T-helper 17 cell (primary cell): ENCODE measurements at regions not wholly inside any gene's neighbourhood (a gene's known extent, or its start where the extent isn't known, plus 50 kb on each side); places are given as distances from the start of the nearest gene placed in this dataset.

ENCODE experiments used
- ATAC-seq: fragments of 150-1000 bp; cut with Tn5 transposase; 2 replicates; pipeline ENCODE4 v1.10.0; 2021; ENCODE audit warnings: mild to moderate bottlenecking, moderate library complexity
- DNase-seq, 3 donors: peaks; one replicate each; pipeline versions ENCODE4 v3.0.0 to v3.0.0-alpha.2; 2020 to 2021
- H3K9me3 ChIP-seq: one replicate; pipeline ENCODE4 v1.7.0; 2013; ENCODE audit warnings: low read length, mild to moderate bottlenecking; ENCODE audit not compliant: control insufficient read depth, poor library complexity, severe bottlenecking
- H3K27ac Mint-ChIP-seq: one replicate; pipeline ENCODE4 v1.8.0; 2022; ENCODE audit warnings: mild to moderate bottlenecking, moderate library complexity, mixed read lengths
- H3K27me3 Mint-ChIP-seq: one replicate; pipeline ENCODE4 v1.8.0; 2022; ENCODE audit warnings: mixed read lengths
- H3K36me3 Mint-ChIP-seq: one replicate; pipeline ENCODE4 v1.8.0; 2022; ENCODE audit warnings: low read depth, mixed read lengths
- H3K4me1 Mint-ChIP-seq: one replicate; pipeline ENCODE4 v1.8.0; 2022; ENCODE audit warnings: mild to moderate bottlenecking, mixed read lengths
- H3K4me3 Mint-ChIP-seq: one replicate; pipeline ENCODE4 v1.8.0; 2022; ENCODE audit warnings: mild to moderate bottlenecking, moderate library complexity, mixed read lengths

DNA sequence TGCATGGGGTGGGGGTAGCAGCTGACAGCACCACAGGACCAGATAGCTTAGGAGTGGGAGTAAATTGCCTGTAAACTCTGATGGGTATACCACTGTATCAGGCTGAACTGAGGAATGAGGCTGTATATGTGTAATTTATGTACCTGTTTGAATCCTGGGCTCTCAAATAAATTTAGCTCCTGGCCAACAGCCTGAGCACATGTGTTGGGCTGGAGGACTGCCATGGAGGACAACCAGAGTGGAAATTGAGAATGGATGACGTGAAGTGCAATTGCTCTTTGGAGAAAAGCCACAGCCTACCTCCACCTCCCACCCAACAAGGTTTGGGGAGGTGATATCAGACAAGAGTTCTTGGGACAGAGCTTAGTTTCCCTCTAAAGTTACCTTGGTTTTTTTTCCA lies 328.6 kb upstream of the PROK2 start:
- H3K9me3 ChIP-seq = no peaks in the 10 kb centered on the region
- H3K36me3 Mint-ChIP-seq = no peaks in the 10 kb centered on the region
- peaks cover 21% of the 10 kb centered on the region for H3K27me3 Mint-ChIP-seq
- H3K4me1 Mint-ChIP-seq = peaks cover 2% of the 10 kb centered on the region
- no peak for DNase-seq
- no peak overlapping the region for H3K27ac Mint-ChIP-seq
- no peak for ATAC-seq
- H3K4me3 Mint-ChIP-seq = no peak overlapping the region

DNA sequence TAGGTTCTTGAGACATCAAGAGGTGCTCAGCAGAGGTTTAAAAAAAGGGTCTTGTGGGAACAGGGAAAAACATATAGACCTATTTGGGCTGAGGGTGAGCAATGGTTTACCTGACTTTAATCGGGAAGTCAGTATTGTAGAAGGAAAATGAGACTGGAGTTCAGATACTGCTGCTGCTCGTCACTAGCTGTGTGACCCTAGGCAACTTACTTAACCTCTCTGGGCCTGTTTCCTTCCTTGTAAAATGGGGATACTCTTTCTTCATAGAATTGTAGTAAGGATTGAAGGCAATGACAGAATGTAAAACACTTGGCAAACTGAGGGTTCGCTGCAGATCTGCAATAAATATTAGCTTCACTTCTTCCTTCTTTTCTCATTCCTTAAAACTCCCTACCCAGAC lies 327.5 kb upstream of the PROK2 start:
- ATAC-seq = no peak
- H3K27ac Mint-ChIP-seq = no peak overlapping the region
- no peak for DNase-seq
- H3K36me3 Mint-ChIP-seq = no peaks in the 10 kb centered on the region
- no peaks in the 10 kb centered on the region for H3K9me3 ChIP-seq
- no peak overlapping the region for H3K4me3 Mint-ChIP-seq
- peaks cover 23% of the 10 kb centered on the region for H3K27me3 Mint-ChIP-seq
- peaks cover 2% of the 10 kb centered on the region for H3K4me1 Mint-ChIP-seq

GRCh38 chr3:72111265-72112205 lies 326.6 kb upstream of the PROK2 start:
- H3K27ac Mint-ChIP-seq = no peak overlapping the region
- DNase-seq (no peak), ATAC-seq (no peak)
- H3K36me3 Mint-ChIP-seq = no peaks in the 10 kb centered on the region
- H3K9me3 ChIP-seq = no peaks in the 10 kb centered on the region
- peaks cover 23% of the 10 kb centered on the region for H3K27me3 Mint-ChIP-seq
- H3K4me1 Mint-ChIP-seq = peaks cover 2% of the 10 kb centered on the region
- no peak overlapping the region for H3K4me3 Mint-ChIP-seq

DNA sequence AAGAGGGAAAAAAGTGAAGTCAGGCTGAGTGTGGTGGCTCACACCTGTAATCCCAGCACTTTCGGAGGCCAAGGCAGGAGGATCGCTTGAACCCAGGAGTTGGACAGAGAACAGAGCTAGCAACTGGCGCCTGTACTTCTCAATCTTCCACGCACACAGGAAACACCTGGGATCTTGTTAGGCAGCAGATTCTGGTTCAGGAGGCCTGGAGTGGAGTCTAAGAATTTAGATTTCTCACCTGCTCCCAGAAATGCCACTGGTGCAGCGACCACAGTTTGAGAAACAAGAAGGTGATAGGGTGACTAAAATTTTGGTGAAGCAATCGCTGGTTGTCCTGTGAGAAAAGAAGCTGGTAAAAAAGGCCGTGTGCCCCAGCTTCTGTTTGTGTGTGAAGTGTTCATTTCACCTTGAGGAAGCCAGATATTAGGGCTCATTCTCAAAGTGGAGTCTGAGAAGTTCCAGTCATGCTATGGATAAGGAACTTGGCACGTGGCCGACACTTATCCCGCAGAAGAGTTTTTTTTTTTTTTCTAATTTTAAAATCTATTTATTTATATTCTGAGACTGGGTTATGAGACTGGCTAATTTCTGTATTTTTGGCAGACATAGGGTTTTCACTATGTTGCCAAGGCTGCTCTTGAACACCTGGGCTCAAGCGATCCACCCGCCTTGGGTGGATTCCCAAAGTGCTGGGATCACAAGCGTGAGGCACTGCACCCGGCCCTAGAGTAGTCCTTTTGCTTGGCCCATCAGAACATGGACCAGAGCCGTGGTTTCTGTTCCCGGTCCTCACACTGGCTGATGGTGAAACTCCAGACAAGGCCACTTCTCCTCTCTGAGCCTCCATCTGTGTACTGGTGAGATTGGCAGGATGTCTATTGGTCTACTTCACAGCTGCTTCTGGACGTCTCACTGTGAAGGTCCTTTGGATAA lies 324.6 kb upstream of the PROK2 start:
- DNase-seq (no peak), ATAC-seq (no peak)
- Mint-ChIP-seq H3K4me1 (peaks cover 2% of the 10 kb centered on the region), H3K27ac (no peak overlapping the region), H3K36me3 (no peaks in the 10 kb centered on the region), H3K4me3 (no peak overlapping the region), H3K27me3 (peaks cover 23% of the 10 kb centered on the region)
- H3K9me3 ChIP-seq = no peaks in the 10 kb centered on the region

DNA sequence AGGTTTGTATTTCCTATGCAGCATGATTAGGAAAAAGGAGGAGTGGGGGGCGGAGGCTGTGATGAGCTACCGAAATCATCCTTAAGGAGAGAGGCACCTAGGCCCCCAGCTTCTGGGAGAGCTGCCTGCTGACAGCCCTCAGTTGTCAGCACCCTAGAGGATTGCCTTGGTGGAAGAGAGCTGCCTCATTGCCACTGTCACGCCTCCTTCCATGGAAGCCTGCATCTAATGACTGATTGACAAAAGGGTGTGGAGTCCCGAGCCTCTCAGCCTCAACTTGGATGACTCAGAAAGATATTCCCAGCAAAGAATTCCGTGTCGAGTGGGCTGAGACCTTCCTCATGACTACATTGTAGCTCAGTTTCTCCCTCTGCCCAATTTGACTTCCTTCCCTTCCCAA lies 320.4 kb upstream of the PROK2 start:
- H3K4me1 Mint-ChIP-seq = peaks cover 14% of the 10 kb centered on the region
- H3K9me3 ChIP-seq = no peaks in the 10 kb centered on the region
- no peaks in the 10 kb centered on the region for H3K36me3 Mint-ChIP-seq
- H3K27ac Mint-ChIP-seq = peak overlapping the region; percentile 44
- peaks cover 12% of the 10 kb centered on the region for H3K27me3 Mint-ChIP-seq
- no peak overlapping the region for H3K4me3 Mint-ChIP-seq
- ATAC-seq = no peak
- no peak for DNase-seq

DNA sequence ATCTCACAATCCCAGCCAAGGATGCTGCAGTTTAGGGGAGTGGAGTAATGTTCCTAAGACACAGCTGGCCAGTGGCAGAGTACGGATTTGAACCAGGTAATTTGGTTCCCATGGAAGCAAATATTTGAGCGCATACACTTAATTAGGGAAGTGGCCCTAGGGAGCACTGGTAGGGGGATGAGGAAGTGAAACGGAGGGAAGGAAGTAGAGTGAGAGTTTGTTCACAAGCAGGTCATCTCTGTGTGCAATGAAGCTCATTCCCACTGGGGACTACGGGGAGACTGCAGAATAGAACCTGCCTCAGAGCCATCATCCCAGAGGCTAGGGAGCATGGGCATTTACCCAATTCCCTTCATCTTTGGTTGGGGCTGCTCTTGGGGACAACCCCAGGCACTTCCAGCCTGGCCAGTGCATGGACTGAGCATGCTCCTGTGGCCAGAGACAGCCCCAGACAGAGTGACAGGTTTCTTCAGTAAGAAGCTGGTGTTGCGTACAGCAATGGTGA lies 317.2 kb upstream of the PROK2 start:
- H3K4me3 Mint-ChIP-seq = no peak overlapping the region
- H3K36me3 Mint-ChIP-seq = no peaks in the 10 kb centered on the region
- peak overlapping the region; percentile 96 for H3K27ac Mint-ChIP-seq
- no peaks in the 10 kb centered on the region for H3K27me3 Mint-ChIP-seq
- peaks cover 14% of the 10 kb centered on the region for H3K4me1 Mint-ChIP-seq
- no peaks in the 10 kb centered on the region for H3K9me3 ChIP-seq
- ATAC-seq (no peak), DNase-seq (no peak)

GRCh38 chr3:72101494-72101893 lies 316.5 kb upstream of the PROK2 start:
- no peaks in the 10 kb centered on the region for H3K36me3 Mint-ChIP-seq

DNA sequence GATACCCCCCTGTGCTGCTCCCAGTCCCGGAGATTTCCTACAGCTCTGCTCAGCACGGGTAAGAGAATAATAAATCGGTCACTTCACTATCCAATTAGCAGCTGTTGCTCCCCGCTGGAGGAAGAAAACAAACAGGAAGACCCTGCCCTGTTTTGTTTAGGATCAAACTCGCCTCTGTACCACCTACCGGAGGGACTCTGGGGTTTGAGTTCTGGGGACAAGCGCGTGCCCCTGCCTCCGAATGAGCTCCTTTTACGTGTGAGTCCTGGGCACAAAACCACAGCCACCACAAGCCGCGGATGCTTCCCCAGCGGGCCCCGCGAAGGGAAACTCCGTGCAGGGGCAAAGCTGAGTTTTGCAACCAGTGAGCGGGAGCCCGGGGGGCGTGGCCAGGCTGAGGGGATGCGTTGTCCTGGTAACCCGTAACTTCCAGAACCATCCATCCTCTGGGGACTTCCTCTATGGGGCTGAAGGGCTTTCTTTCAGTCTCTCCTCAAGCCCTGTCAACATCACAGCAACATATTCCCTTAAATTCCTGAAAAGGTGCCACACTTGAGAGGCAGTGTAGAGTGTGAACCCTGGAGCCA lies 315.7 kb upstream of the PROK2 start:
- Mint-ChIP-seq H3K4me3 (peak overlapping the region; percentile 84), H3K27me3 (no peaks in the 10 kb centered on the region), H3K4me1 (peaks cover 15% of the 10 kb centered on the region), H3K27ac (peak overlapping the region; percentile 96), H3K36me3 (no peaks in the 10 kb centered on the region)
- ATAC-seq = peak; percentile 91
- peak; percentile 55 to 86 (median 78) for DNase-seq
- no peaks in the 10 kb centered on the region for H3K9me3 ChIP-seq

More at GRCh38 chr3:72101494-72101893, 316.5 kb upstream of the PROK2 start:
- no peak for DNase-seq
- Mint-ChIP-seq H3K27me3 (no peaks in the 10 kb centered on the region), H3K4me3 (peak overlapping the region; percentile 84), H3K27ac (peak overlapping the region; percentile 96), H3K4me1 (peaks cover 14% of the 10 kb centered on the region)
- no peak for ATAC-seq
- no peaks in the 10 kb centered on the region for H3K9me3 ChIP-seq

DNA sequence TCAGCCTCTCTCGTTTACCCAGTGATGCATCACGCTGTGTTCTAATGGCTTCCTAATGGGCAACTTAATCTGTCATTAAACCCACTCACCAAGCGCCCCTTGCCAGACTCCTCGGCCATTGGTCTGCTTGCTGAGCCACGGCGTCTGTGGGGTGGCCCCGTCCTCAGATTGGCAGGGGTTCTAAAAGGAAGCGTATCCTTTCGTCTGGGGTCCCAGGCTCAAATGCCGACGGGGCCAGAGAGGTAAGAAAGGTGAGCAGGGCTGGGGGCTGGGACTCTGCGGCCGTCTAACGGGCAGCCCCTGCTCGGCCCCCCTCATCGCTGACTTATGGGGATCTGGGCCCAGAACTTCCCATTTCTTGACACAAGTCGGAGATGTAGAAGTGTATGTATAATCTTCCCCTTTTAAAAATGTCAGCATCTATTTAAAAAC lies 315.1 kb upstream of the PROK2 start:
- DNase-seq = no peak
- H3K9me3 ChIP-seq = no peaks in the 10 kb centered on the region
- peak; percentile 1 for ATAC-seq
- Mint-ChIP-seq H3K36me3 (no peaks in the 10 kb centered on the region), H3K27ac (peak overlapping the region; percentile 96), H3K4me1 (peaks cover 15% of the 10 kb centered on the region), H3K4me3 (peak overlapping the region; percentile 84), H3K27me3 (no peaks in the 10 kb centered on the region)

- H3K36me3 Mint-ChIP-seq = no peaks in the 10 kb centered on the region
- H3K27ac Mint-ChIP-seq = peak overlapping the region; percentile 96
- no peak overlapping the region for H3K4me3 Mint-ChIP-seq
- no peaks in the 10 kb centered on the region for H3K9me3 ChIP-seq
- H3K4me1 Mint-ChIP-seq = peaks cover 18% of the 10 kb centered on the region
- DNase-seq = no peak
- no peak for ATAC-seq
- H3K27me3 Mint-ChIP-seq = no peaks in the 10 kb centered on the region
Observed at GRCh38 chr3:72099326-72100079, 314.6 kb upstream of the PROK2 start.

DNA sequence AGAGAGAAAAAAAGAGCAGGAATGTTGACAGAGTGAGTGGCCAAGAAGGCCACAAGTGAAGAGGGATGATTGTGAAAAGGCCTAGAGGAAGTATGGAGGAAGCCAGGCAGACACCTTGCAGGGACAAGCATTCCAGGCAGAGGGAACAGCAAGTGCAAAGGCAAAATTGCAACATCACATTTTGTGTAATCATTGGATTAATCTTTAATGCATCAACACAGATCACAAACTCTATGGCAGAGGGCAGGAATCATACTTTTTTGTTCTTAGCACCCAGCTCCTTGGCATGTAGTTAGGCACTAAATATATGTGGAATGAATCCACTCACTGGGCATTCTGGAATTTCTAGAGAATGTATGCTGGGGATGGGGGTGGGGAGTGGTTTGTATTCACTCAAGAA lies 312.1 kb upstream of the PROK2 start:
- H3K4me3 Mint-ChIP-seq = no peak overlapping the region
- DNase-seq (no peak), ATAC-seq (no peak)
- peaks cover 26% of the 10 kb centered on the region for H3K4me1 Mint-ChIP-seq
- H3K27me3 Mint-ChIP-seq = peaks cover 4% of the 10 kb centered on the region
- H3K27ac Mint-ChIP-seq = no peak overlapping the region
- H3K9me3 ChIP-seq = no peaks in the 10 kb centered on the region
- H3K36me3 Mint-ChIP-seq = peaks cover 3% of the 10 kb centered on the region

DNA sequence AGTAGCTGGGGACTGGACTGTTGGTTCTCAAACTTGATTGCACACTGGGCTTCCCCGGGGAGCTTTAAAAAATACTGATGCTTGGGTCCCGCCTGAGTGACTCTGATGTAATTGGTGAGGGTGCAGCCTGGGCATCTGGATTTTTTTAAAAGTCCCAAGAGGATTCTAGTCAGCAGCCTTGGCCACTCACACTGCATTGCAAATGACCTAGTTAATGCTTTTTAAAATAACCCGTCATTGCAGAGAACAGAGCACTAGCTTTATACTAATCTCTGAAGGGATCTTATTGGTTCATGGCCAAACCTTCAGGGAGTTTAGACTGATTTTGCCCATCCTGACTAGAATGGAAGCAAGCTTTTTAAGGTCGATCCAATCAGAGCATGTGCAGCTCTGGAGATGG lies 310.6 kb upstream of the PROK2 start:
- Mint-ChIP-seq H3K27ac (no peak overlapping the region), H3K4me1 (peaks cover 19% of the 10 kb centered on the region), H3K36me3 (peaks cover 3% of the 10 kb centered on the region), H3K4me3 (no peak overlapping the region), H3K27me3 (peaks cover 13% of the 10 kb centered on the region)
- no peaks in the 10 kb centered on the region for H3K9me3 ChIP-seq
- DNase-seq = no peak
- ATAC-seq = no peak
